Kasumi-1 (cell line): ENCODE measurements at regions not wholly inside any gene's neighbourhood (a gene's known extent, or its start where the extent isn't known, plus 50 kb on each side); places are given as distances from the start of the nearest gene placed in this dataset.

Experiments
- DNase-seq, 2 experiments: peaks; one replicate each; lab custom pipeline; 2025; lab: John Stamatoyannopoulos, UW

- DNase-seq, result no peak
Observed at GRCh38 chrX:3257471-3257870, 89.0 kb downstream of the MXRA5 start.

DNA sequence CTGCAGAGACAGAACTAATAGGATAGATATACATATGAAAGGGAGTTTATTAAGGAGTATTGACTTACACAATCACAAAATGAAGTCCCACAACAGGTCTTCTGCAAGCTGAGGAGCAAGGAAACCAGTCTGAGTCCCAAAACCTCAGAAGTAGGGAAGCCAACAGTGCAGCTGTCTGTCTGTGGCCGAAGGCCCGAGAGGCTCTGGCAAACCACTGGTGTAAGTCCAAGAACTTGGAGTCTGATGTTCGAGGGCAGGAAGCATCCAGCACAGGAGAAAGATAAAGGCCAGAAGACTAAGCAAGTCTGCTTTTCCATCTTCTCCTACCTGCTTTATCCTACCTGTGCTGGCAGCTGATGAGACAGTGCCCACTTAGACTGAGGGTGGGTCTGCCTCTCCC, 89.6 kb downstream of the MXRA5 start:
- DNase-seq, result no peak

GRCh38 chrX:3252744-3253143, 93.7 kb downstream of the MXRA5 start:
- DNase-seq, result peak; percentile 19

DNA sequence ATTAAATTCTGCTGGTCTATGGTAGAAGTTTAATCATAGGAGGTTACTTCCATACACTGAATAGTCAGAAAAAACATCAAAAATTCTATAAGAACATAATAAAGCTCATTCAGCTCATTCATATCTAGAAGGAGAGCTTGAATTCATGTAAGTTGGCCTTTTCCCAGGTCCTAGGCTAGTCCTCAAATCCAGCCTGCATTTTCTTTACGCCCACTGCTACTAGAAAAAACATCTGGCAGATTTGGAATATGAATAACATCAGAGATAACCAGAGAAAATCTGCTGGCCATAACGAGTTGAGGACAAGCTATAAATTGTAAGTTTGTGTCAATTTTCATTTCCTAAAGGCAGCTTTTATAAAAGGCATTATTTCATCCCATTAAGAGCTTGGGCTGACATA, 95.5 kb downstream of the MXRA5 start:
- no peak for DNase-seq

GRCh38 chrX:3244955-3245354, 101.5 kb downstream of the MXRA5 start:
- DNase-seq, result no peak

DNA sequence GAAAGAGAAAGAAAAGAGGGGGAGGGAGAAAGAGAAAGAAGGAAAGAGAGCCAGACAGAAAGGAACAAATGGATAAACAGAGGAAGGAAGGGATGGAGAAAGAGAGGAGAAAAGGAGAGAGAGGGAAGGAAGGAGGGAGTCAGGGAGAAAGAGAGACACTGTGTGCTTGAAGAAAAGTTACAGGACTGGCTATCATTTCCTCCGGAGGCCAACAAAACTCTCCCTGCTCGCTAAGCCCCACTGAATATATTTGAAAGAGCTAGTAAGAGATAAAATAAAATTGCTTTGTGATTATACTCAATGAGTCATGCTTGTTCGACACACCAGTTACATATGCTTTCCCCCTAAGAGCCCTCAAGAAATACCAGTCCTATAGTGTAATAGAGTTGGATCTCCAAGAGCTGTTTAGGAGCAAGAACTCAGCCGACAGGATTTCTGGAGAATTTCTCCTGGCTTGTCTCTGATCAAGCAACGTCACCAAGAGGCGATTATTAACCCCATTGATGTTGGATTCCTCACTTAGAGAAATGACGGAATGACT, 102.2 kb downstream of the MXRA5 start:
- DNase-seq, result no peak

DNA sequence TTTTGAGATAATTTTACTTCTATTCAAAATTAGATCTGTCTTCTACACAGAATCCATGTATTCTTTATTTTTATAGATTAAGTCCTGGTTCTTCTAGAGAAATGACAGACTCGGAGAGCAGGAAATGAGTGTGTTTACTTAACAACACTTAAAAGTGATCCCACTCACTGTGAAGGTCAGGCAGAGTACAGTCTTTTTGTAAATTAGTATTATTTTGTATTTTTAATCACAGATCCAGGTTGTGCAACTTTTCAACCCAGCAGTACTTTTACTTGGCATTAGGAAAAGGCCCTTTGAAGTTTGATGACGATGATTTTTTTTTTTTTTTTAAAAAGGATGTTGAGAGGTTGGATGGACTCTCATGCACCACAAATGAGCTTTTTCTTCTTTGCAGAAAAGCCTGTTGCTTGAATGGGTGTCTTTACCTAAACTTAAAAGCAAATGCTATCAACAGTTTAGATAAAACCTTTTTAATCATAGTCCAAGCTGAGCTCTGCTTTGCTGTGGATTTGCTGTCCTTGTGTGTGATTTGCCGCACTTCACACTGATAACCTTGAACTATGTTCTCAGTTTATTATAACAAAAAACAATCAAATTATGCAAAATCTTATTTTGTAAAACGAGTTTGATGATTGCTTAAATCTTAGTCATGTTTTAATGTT, 114.1 kb downstream of the MXRA5 start:
- no peak for DNase-seq

DNA sequence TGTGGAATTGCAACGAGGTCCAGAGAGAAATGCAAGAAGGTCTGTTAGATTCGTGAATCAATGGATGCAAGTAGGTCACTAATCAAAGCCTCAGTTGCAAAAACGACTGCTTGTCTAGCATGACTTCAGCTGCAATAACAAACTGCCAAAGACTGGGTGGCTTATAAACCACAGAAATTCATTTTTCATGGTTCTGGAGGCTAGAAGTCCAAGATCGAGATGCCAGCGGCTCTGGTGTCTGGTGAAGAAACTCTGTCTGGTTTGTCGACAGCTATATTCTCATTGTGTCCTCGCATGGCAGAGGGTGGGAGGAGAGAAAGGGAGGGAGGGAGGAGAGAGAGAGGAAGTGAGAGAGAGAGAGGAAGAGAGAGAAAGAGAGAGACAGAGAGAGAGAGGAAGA, 114.7 kb downstream of the MXRA5 start:
- no peak for DNase-seq

DNA sequence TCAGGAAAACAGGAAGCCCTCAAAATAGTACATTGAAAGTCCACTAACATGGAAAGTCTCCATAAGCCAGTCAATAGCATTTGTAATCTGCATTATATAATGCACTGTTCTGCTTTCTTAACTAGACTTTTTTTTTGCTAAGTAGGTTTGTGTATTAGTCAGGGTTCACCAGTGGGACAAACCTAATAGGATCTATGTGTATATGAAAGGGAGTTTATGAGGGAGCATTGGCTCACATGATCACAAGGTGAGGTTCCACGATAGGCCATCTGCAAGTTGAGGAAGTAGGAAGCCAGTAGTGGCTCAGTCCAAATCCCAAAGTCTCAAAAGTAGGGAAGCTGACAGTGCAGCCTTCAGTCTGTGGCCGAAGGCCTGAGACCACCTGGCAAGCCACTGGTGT, 116.0 kb downstream of the MXRA5 start:
- no peak for DNase-seq

DNA sequence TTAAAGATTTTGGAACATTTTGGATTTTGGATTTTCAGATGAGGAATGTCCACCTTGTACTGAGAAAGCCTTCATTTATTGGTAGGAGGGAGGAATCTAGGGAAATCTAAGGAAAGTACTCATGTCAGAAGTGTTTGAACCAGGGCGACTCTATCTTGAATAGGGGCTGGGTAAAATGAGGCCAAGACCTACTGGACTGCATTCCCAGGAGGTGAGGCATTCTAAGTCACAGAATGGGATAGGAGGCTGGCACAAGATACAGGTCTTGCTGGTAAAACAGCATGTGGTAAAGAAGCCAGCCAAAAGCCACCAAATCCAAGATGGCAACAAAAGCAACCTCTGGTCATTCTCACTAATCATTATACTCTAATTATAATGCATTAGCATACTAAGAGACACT, 118.9 kb downstream of the MXRA5 start:
- no peak for DNase-seq

GRCh38 chrX:3226087-3226486, 120.4 kb downstream of the MXRA5 start:
- no peak for DNase-seq

DNA sequence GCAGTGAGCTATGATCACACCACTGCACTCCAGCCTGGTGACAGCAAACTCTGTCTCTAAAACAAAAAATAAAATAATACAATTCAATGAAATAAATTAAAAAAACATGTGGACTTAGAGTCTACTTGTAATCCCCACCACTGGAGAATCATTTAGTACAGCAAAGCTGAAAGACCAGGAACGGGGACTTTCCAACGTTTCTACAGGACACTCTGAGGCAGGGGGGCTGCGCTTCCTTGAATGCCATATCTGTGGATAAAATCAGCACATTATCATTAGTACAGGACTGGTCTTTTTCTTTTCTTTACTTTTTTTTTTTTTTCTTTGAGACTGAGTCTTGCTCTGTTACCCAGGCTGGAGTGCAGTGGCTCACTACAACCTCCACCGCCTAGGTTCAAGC, 124.8 kb downstream of the MXRA5 start:
- no peak for DNase-seq

DNA sequence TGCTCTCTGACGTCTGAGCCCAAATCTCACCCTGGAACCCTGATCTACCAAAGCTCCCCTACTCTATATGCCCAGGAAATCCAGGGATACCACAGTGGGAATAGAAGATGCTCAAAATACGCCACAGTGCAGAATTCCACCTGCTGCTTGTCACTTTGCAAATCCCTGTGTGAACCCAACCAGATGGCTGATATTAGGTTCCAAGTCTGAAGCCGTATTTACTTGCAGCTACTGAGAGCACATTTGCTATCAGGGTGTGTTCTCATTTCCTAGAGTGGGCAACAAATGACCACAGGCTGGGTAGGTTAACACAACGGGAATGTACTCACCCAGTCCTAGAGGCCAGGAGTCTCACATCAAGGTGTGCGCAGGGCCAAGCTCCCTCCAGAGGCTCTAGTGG, 126.8 kb downstream of the MXRA5 start:
- DNase-seq, result no peak

DNA sequence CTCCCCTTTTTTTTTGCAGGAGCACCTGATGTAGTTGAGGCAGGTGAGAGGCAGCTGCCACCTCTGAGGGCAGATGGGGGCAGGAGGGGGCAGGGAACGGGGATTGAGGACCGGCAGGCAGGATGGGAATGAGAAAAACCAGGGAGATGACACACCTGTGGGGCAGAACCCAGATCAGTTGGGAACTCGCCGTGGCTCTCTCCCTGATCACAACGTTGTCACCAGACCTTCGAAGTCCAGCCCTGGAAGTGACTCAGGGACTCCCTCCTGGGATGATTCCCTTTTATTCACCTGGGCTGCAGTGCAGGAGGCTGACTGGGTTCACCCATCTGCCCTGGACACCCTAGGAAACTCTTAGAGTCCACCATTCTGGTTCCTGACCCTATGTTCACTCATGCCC, 127.2 kb downstream of the MXRA5 start:
- no peak for DNase-seq

- no peak for DNase-seq
Observed at GRCh38 chrX:3218442-3218841, 128.0 kb downstream of the MXRA5 start.

- no peak for DNase-seq
Observed at GRCh38 chrX:3216581-3217180, 129.8 kb downstream of the MXRA5 start.

- no peak for DNase-seq
Observed at GRCh38 chrX:3215249-3215648, 131.2 kb downstream of the MXRA5 start.

GRCh38 chrX:3206314-3206713, 140.1 kb downstream of the MXRA5 start:
- DNase-seq, result no peak

GRCh38 chrX:3204606-3205005, 141.8 kb downstream of the MXRA5 start:
- no peak for DNase-seq

- no peak for DNase-seq
Observed at GRCh38 chrX:3195845-3196244, 150.6 kb downstream of the MXRA5 start.

GRCh38 chrX:3192835-3193234, 151.6 kb downstream of the ARSF start:
- DNase-seq, result no peak

DNA sequence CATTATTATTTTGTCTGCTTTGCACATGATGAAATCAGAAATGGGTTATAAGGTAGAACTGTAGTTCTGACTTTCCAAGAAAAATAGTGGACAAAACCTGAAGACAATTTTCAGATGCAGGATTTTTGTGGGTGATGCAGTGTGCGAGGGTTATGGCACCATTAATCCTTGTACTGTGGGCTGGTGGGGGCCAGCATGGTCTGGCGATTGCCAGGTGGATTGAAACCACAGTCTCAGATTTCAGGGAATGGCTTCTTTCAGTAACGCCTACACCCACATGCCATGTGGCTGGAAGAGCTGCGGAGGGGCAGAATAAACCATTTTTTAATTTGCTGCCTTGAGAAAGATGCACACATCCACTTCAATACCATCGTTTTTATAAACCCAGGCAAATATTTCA, 150.5 kb downstream of the ARSF start:
- no peak for DNase-seq

- no peak for DNase-seq
Observed at GRCh38 chrX:3191201-3191600, 149.9 kb downstream of the ARSF start.
